ENCODE measurements at regions not wholly inside any gene's neighbourhood (a gene's known extent, or its start where the extent isn't known, plus 50 kb on each side); places are given as distances from the start of the nearest gene placed in this dataset.

DNA sequence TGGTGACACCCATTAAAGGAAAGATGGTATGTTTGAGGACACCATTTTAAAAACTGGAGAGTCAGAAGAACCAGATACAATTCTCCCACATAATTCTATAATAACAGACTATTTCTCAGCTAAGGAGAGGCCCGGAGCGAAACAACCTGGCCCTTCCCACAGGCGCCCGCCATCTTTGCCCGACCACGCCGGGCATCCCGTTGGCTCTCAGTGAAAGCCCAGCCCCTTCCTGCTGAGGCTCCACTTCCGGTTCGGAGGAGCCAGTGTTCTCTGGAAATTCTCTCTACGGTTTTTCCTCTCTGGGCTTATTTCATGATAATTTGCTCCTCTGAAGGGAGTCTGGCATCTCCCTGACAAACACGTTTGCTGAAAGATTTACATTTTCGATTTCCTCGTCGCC, 175.7 kb downstream of the AXIN2 start:
- TF ChIP-seq, protein P1, sequence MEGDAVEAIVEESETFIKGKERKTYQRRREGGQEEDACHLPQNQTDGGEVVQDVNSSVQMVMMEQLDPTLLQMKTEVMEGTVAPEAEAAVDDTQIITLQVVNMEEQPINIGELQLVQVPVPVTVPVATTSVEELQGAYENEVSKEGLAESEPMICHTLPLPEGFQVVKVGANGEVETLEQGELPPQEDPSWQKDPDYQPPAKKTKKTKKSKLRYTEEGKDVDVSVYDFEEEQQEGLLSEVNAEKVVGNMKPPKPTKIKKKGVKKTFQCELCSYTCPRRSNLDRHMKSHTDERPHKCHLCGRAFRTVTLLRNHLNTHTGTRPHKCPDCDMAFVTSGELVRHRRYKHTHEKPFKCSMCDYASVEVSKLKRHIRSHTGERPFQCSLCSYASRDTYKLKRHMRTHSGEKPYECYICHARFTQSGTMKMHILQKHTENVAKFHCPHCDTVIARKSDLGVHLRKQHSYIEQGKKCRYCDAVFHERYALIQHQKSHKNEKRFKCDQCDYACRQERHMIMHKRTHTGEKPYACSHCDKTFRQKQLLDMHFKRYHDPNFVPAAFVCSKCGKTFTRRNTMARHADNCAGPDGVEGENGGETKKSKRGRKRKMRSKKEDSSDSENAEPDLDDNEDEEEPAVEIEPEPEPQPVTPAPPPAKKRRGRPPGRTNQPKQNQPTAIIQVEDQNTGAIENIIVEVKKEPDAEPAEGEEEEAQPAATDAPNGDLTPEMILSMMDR (IDR thresholded peaks at IDR 0.05; ENCODE audit: borderline replicate concordance, extremely low read depth, low read length, poor library complexity, severe bottlenecking), result no peak
- no peak for TF ChIP-seq EZH2 (IDR thresholded peaks at IDR 0.05; ENCODE audit: borderline replicate concordance, low read depth, low read length, severe bottlenecking)

Measured in DND-41 (cell line).